Mesenchymal stem cell (in vitro differentiated cells and primary cell): ENCODE measurements at regions not wholly inside any gene's neighbourhood (a gene's known extent, or its start where the extent isn't known, plus 50 kb on each side); places are given as distances from the start of the nearest gene placed in this dataset.

ENCODE experiments used
- DNase-seq: peaks from one replicate; pipeline ENCODE4 v3.0.0-alpha.2; 2013
- H2AFZ ChIP-seq: one replicate; pipeline ENCODE4 v1.6.1; 2013; ENCODE audit warnings: low read depth, mild to moderate bottlenecking, control low read depth, inconsistent platforms, low read length, moderate library complexity
- H2AK5ac ChIP-seq: 2 replicates; pipeline ENCODE4 v1.6.1; 2013; ENCODE audit warnings: low read length, moderate library complexity, mild to moderate bottlenecking, inconsistent platforms; ENCODE audit not compliant: severe bottlenecking
- H2BK120ac ChIP-seq: one replicate; pipeline ENCODE4 v1.6.1; 2013; ENCODE audit warnings: low read depth, mild to moderate bottlenecking, inconsistent platforms, low read length, moderate library complexity
- H2BK12ac ChIP-seq, 2 experiments: one replicate each; pipeline ENCODE4 v1.6.1; 2013; ENCODE audit warnings: inconsistent platforms in 2 of 2, low read length in 2 of 2, mild to moderate bottlenecking in 2 of 2, moderate library complexity in 2 of 2, control low read depth in 1 of 2
- H2BK15ac ChIP-seq: one replicate; pipeline ENCODE4 v1.6.1; 2013; ENCODE audit warnings: mild to moderate bottlenecking, low read depth, inconsistent platforms; ENCODE audit not compliant: poor library complexity, severe bottlenecking
- H2BK5ac ChIP-seq: 2 replicates; pipeline ENCODE4 v1.6.1; 2013; ENCODE audit warnings: low read depth, mild to moderate bottlenecking, low read length, control low read depth, inconsistent platforms; ENCODE audit not compliant: poor library complexity, severe bottlenecking
- H3K14ac ChIP-seq, 2 experiments: one replicate each; pipeline ENCODE4 v1.6.1; 2013; ENCODE audit warnings: inconsistent platforms in 2 of 2, low read length in 2 of 2, control low read depth in 1 of 2, mild to moderate bottlenecking in 1 of 2, moderate library complexity in 1 of 2
- H3K18ac ChIP-seq, 2 experiments: one replicate each; pipeline ENCODE4 v1.6.1; 2013; ENCODE audit warnings: inconsistent platforms in 2 of 2, low read length in 2 of 2, control low read depth in 1 of 2, low read depth in 1 of 2, mild to moderate bottlenecking in 1 of 2
- H3K23ac ChIP-seq, 2 experiments: one replicate each; pipeline ENCODE4 v1.6.1; 2013; ENCODE audit warnings: inconsistent platforms in 2 of 2, low read length in 2 of 2, mild to moderate bottlenecking in 2 of 2, moderate library complexity in 2 of 2, control low read depth in 1 of 2
- H3K27ac ChIP-seq: 2 replicates; pipeline ENCODE4 v1.5.1; 2013; ENCODE audit warnings: mild to moderate bottlenecking, moderate library complexity, low read length, control low read depth, inconsistent platforms; ENCODE audit not compliant: poor library complexity, severe bottlenecking
- H3K27me3 ChIP-seq, 2 experiments: 2 replicates each; pipeline versions ENCODE4 v1.6.1 to v1.7.0; 2013; ENCODE audit warnings: low read length in 2 of 2, mild to moderate bottlenecking in 2 of 2, moderate library complexity in 2 of 2, control low read depth in 1 of 2, inconsistent platforms in 1 of 2; ENCODE audit not compliant: control insufficient read depth in 1 of 2, insufficient read depth in 1 of 2
- H3K36me3 ChIP-seq, 2 experiments: 2 replicates each; pipeline versions ENCODE4 v1.6.1 to v1.7.0; 2013; ENCODE audit warnings: low read length in 2 of 2, control low read depth in 1 of 2, inconsistent platforms in 1 of 2, low read depth in 1 of 2, mild to moderate bottlenecking in 1 of 2; ENCODE audit not compliant: insufficient read depth in 2 of 2, control insufficient read depth in 1 of 2
- H3K4ac ChIP-seq, 2 experiments: one replicate each; pipeline ENCODE4 v1.6.1; 2013; ENCODE audit warnings: inconsistent platforms in 2 of 2, low read length in 2 of 2, mild to moderate bottlenecking in 2 of 2, moderate library complexity in 2 of 2, control low read depth in 1 of 2, low read depth in 1 of 2
- H3K4me1 ChIP-seq: 2 replicates; pipeline ENCODE4 v1.6.1; 2013; ENCODE audit warnings: low read depth, low read length, control low read depth; ENCODE audit not compliant: control insufficient read depth, insufficient read depth
- H3K4me2 ChIP-seq: 2 replicates; pipeline ENCODE4 v1.6.1; 2013; ENCODE audit warnings: low read length, mild to moderate bottlenecking, inconsistent platforms; ENCODE audit not compliant: poor library complexity, severe bottlenecking
- H3K4me3 ChIP-seq, 2 experiments: 2 replicates each; pipeline versions ENCODE4 v1.5.1 to v1.7.0; 2013; ENCODE audit warnings: low read length in 2 of 2, mild to moderate bottlenecking in 2 of 2, control low read depth in 1 of 2, low read depth in 1 of 2; ENCODE audit not compliant: insufficient read depth in 1 of 2
- H3K79me1 ChIP-seq: replicated peaks from 2 replicates; pipeline ENCODE4 v1.6.1; 2013; ENCODE audit warnings: mild to moderate bottlenecking, control low read depth, low read length, inconsistent platforms; ENCODE audit not compliant: poor library complexity, severe bottlenecking
- H3K9ac ChIP-seq: 2 replicates; pipeline ENCODE4 v1.7.0; 2013; ENCODE audit warnings: mild to moderate bottlenecking, low read length, moderate library complexity
- H3K9me3 ChIP-seq: 2 replicates; pipeline ENCODE4 v1.7.0; 2013; ENCODE audit warnings: mild to moderate bottlenecking, low read length; ENCODE audit not compliant: control insufficient read depth
- H4K8ac ChIP-seq: one replicate; pipeline ENCODE4 v1.6.1; 2013; ENCODE audit warnings: inconsistent platforms, mild to moderate bottlenecking, low read length, moderate library complexity
- H4K91ac ChIP-seq: one replicate; pipeline ENCODE4 v1.6.1; 2013; ENCODE audit warnings: mild to moderate bottlenecking, low read length, inconsistent platforms
- WGBS: methylation state at CpG from one replicate; pipeline ENCODE4 v1.1.7; 2013; ENCODE audit warnings: mixed read lengths; 5-methylcytosine and 5-hydroxymethylcytosine counted together

- no peak for DNase-seq
- H3K36me3 ChIP-seq: no peaks in the 10 kb centered on the region
- no peak overlapping the region for H4K91ac ChIP-seq
- H2BK5ac ChIP-seq: no peak overlapping the region
- no peak overlapping the region for H2AFZ ChIP-seq
- no peak overlapping the region for H3K4ac ChIP-seq
- no peak overlapping the region for H3K4me2 ChIP-seq
- H3K18ac ChIP-seq: no peak overlapping the region
- no peaks in the 10 kb centered on the region for H3K27me3 ChIP-seq
- no peak overlapping the region for H2BK120ac ChIP-seq
- peaks cover 4% of the 10 kb centered on the region for H3K9me3 ChIP-seq
- no peak overlapping the region for H2BK12ac ChIP-seq
- no peak overlapping the region for H4K8ac ChIP-seq
- H3K4me3 ChIP-seq: no peak overlapping the region
- no peak overlapping the region for H2AK5ac ChIP-seq
- WGBS: no CpG with 5 or more reads among the region's 2 CpGs
- no peak overlapping the region for H3K27ac ChIP-seq
- H3K4me1 ChIP-seq: no peaks in the 10 kb centered on the region
- no peaks in the 10 kb centered on the region for H3K79me1 ChIP-seq
- no peak overlapping the region for H2BK15ac ChIP-seq
- no peak overlapping the region for H3K9ac ChIP-seq
- no peak overlapping the region for H3K23ac ChIP-seq
- no peak overlapping the region for H3K14ac ChIP-seq
Measured at GRCh38 chr5:117475919-117476318, 901.3 kb upstream of the SEMA6A start.

- Histone ChIP-seq H3K9me3 (no peaks in the 10 kb centered on the region), H2AK5ac (no peak overlapping the region)
Measured at GRCh38 chr5:117473165-117473564, 898.5 kb upstream of the SEMA6A start.

GRCh38 chr5:117463881-117464570 is 889.4 kb upstream of the SEMA6A start:
- no peak overlapping the region for H3K4me2 ChIP-seq
- H3K27ac ChIP-seq: no peak overlapping the region
- H3K18ac ChIP-seq: no peak overlapping the region
- H2AK5ac ChIP-seq: no peak overlapping the region
- no peak for DNase-seq
- H3K9me3 ChIP-seq: no peaks in the 10 kb centered on the region
- no peak overlapping the region for H4K91ac ChIP-seq
- H3K14ac ChIP-seq: no peak overlapping the region
- H3K4me1 ChIP-seq: no peaks in the 10 kb centered on the region
- H3K79me1 ChIP-seq: no peaks in the 10 kb centered on the region
- no CpG with 5 or more reads among the region's 3 CpGs for WGBS
- no peak overlapping the region for H4K8ac ChIP-seq
- no peak overlapping the region for H3K4ac ChIP-seq
- no peak overlapping the region for H2AFZ ChIP-seq
- H3K9ac ChIP-seq: no peak overlapping the region
- no peak overlapping the region for H2BK12ac ChIP-seq
- no peak overlapping the region for H2BK5ac ChIP-seq
- H3K23ac ChIP-seq: no peak overlapping the region
- no peak overlapping the region for H2BK120ac ChIP-seq
- H2BK15ac ChIP-seq: no peak overlapping the region
- no peaks in the 10 kb centered on the region for H3K36me3 ChIP-seq
- no peak overlapping the region for H3K4me3 ChIP-seq
- H3K27me3 ChIP-seq: no peaks in the 10 kb centered on the region

More at GRCh38 chr5:117473165-117473564, 898.5 kb upstream of the SEMA6A start:
- no peak overlapping the region for H3K23ac ChIP-seq
- no peak overlapping the region for H3K27ac ChIP-seq
- no peak overlapping the region for H4K8ac ChIP-seq
- no peak overlapping the region for H2BK120ac ChIP-seq
- H3K14ac ChIP-seq: no peak overlapping the region
- no peak for DNase-seq
- no peaks in the 10 kb centered on the region for H3K36me3 ChIP-seq
- 90% methylated on average over 4 of the region's 4 CpGs for WGBS
- H3K79me1 ChIP-seq: no peaks in the 10 kb centered on the region
- no peak overlapping the region for H4K91ac ChIP-seq
- no peaks in the 10 kb centered on the region for H3K27me3 ChIP-seq
- H3K4ac ChIP-seq: no peak overlapping the region
- no peak overlapping the region for H2AFZ ChIP-seq
- no peak overlapping the region for H2BK15ac ChIP-seq
- H3K4me1 ChIP-seq: no peaks in the 10 kb centered on the region
- H2BK12ac ChIP-seq: no peak overlapping the region
- H3K4me3 ChIP-seq: no peak overlapping the region
- H3K9ac ChIP-seq: no peak overlapping the region
- H3K18ac ChIP-seq: no peak overlapping the region
- no peak overlapping the region for H3K4me2 ChIP-seq
- no peak overlapping the region for H2BK5ac ChIP-seq

- WGBS: no CpG with 5 or more reads among the region's 2 CpGs
- Histone ChIP-seq H3K79me1 (no peaks in the 10 kb centered on the region), H3K4me2 (no peak overlapping the region)
Measured at GRCh38 chr5:117461966-117462365, 887.3 kb upstream of the SEMA6A start.

More at GRCh38 chr5:117461966-117462365, 887.3 kb upstream of the SEMA6A start:
- no peak for DNase-seq
- Histone ChIP-seq H3K18ac (no peak overlapping the region), H3K4me1 (no peaks in the 10 kb centered on the region), H2BK120ac (no peak overlapping the region), H3K4ac (no peak overlapping the region), H3K36me3 (no peaks in the 10 kb centered on the region), H3K14ac (no peak overlapping the region), H2AFZ (no peak overlapping the region), H3K9ac (no peak overlapping the region), H2BK5ac (no peak overlapping the region), H2BK12ac (no peak overlapping the region), H3K23ac (no peak overlapping the region), H3K9me3 (no peaks in the 10 kb centered on the region), H3K27me3 (no peaks in the 10 kb centered on the region), H2BK15ac (no peak overlapping the region), H3K27ac (no peak overlapping the region), H3K4me3 (no peak overlapping the region), H4K91ac (no peak overlapping the region), H2AK5ac (no peak overlapping the region), H4K8ac (no peak overlapping the region)
